Sigmoid colon (tissue), 6 donors: ENCODE measurements at regions not wholly inside any gene's neighbourhood (a gene's known extent, or its start where the extent isn't known, plus 50 kb on each side); places are given as distances from the start of the nearest gene placed in this dataset.

Source experiments
- DNase-seq: peaks from one replicate; pipeline ENCODE4 v3.0.0-alpha.2; 2019
- H3K27ac ChIP-seq, 4 donors: fragments of 200-600 bp; sonication (generic); one replicate each; pipeline ENCODE4 v1.5.1; 2016 to 2019; ENCODE audit warnings: mild to moderate bottlenecking in 1 of 4
- H3K27me3 ChIP-seq, 3 donors: fragments of 200-600 bp; sonication (generic); one replicate each; pipeline ENCODE4 v1.5.1; 2019; ENCODE audit warnings: mild to moderate bottlenecking in 1 of 3
- H3K36me3 ChIP-seq, 4 donors: fragments of 200-600 bp; sonication (generic); one replicate each; pipeline ENCODE4 v1.5.1; 2016 to 2019
- H3K4me1 ChIP-seq, 4 donors: fragments of 200-600 bp; sonication (generic); one replicate each; pipeline ENCODE4 v1.5.1; 2017 to 2019
- H3K4me3 ChIP-seq, 4 donors: fragments of 200-600 bp; sonication (generic); one replicate each; pipeline ENCODE4 v1.5.1; 2017 to 2019; ENCODE audit warnings: mild to moderate bottlenecking in 2 of 4, moderate library complexity in 1 of 4
- H3K9me3 ChIP-seq, 4 donors: fragments of 200-600 bp in 3 of 4; sonication (generic) in 3 of 4; one replicate each; pipeline versions ENCODE4 v1.5.1 to v1.6.1; 2013 to 2019
- EP300 ChIP-seq, 4 donors: sonication (generic); formaldehyde crosslinking; IDR thresholded peaks; one replicate each; pipeline ENCODE4 v1.6.1; 2017; ENCODE audit warnings: antibody characterized with exemption in 4 of 4
- POLR2A ChIP-seq, 2 donors: fragments of 450-650 bp; IDR thresholded peaks; one replicate each; pipeline ENCODE4 v1.6.1; 2016; ENCODE audit warnings: antibody characterized with exemption in 2 of 2, mild to moderate bottlenecking in 2 of 2, moderate library complexity in 2 of 2
- POLR2AphosphoS5 ChIP-seq, 4 donors: sonication (generic); formaldehyde crosslinking; IDR thresholded peaks; one replicate each; pipeline ENCODE4 v1.6.1; 2017; ENCODE audit warnings: antibody characterized with exemption in 4 of 4
- WGBS, 2 donors: extraction: QIAGEN DNeasy Blood & Tissue Kit; methylation state at CpG; one replicate each; pipeline ENCODE4 v1.1.7; 2013; 5-methylcytosine and 5-hydroxymethylcytosine counted together
- intact Hi-C: fragments of 100-400 bp; cut with DNase I; formaldehyde crosslinking; loops from one replicate; pipeline ENCODE4 v1.15.1; 2023
- TF ChIP-seq, protein P1 (sequence below), 4 experiments: fragments of 450-650 bp in 3 of 4; fragments of 200-600 bp in 1 of 4; IDR thresholded peaks; one replicate each; pipeline ENCODE4 v1.5.1; 2016 to 2019; ENCODE audit warnings: antibody characterized with exemption in 4 of 4, mild to moderate bottlenecking in 3 of 4, moderate library complexity in 2 of 4
- donor health status: healthy with polysubstance abuse.
- donor health status: healthy.

DNA sequence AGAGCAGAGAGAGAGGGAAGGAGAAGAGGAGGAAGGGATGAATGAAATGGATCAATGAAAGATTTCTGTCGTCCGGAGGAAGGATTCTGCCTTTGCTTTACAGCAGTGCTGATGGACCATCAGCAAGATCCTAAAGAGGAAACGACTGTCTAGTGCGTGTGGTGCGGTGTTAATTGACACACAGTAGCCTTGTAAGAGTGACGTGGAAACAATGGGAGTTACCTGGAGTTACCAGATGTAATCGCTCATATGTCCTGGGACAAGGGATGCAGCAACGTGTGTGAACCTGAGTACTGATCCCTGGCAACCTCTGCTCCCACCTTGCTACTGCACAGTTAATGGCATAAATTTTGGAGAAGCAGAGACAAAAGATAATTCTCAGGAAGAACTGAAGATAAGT lies 62.6 kb upstream of the TPRG1 start:
- 77 to 83% methylated on average over 8 of the region's 8 CpGs for WGBS, 2 donors
- TF ChIP-seq, protein P1, sequence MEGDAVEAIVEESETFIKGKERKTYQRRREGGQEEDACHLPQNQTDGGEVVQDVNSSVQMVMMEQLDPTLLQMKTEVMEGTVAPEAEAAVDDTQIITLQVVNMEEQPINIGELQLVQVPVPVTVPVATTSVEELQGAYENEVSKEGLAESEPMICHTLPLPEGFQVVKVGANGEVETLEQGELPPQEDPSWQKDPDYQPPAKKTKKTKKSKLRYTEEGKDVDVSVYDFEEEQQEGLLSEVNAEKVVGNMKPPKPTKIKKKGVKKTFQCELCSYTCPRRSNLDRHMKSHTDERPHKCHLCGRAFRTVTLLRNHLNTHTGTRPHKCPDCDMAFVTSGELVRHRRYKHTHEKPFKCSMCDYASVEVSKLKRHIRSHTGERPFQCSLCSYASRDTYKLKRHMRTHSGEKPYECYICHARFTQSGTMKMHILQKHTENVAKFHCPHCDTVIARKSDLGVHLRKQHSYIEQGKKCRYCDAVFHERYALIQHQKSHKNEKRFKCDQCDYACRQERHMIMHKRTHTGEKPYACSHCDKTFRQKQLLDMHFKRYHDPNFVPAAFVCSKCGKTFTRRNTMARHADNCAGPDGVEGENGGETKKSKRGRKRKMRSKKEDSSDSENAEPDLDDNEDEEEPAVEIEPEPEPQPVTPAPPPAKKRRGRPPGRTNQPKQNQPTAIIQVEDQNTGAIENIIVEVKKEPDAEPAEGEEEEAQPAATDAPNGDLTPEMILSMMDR (IDR thresholded peaks at IDR 0.05) = no peak
- TF ChIP-seq EP300 (IDR thresholded peaks at IDR 0.05) = no peak
- TF ChIP-seq POLR2AphosphoS5 (IDR thresholded peaks at IDR 0.05) = no peak
- TF ChIP-seq POLR2A (IDR thresholded peaks at IDR 0.05) = no peak
- Histone ChIP-seq H3K27ac (no peak overlapping the region), H3K4me3 (no peak overlapping the region), H3K4me1 (no peaks in the 10 kb centered on the region), H3K36me3 (no peaks in the 10 kb centered on the region), H3K9me3 (peaks cover 0 to 5% (median 0%) of the 10 kb centered on the region in 4 donors), H3K27me3 (no peaks in the 10 kb centered on the region)
- no peak for DNase-seq
- intact Hi-C loops = no loop called here

- Histone ChIP-seq H3K27me3 (no peaks in the 10 kb centered on the region), H3K36me3 (no peaks in the 10 kb centered on the region), H3K27ac (no peak overlapping the region), H3K4me1 (peaks cover 0 to 5% (median under 1%) of the 10 kb centered on the region in 4 donors), H3K9me3 (no peaks in the 10 kb centered on the region), H3K4me3 (no peak overlapping the region)
- WGBS, 2 donors = 61 to 77% methylated on average over 1 of the region's 1 CpG
- TF ChIP-seq, protein P1 (IDR thresholded peaks at IDR 0.05) = no peak
- TF ChIP-seq EP300 (IDR thresholded peaks at IDR 0.05) (no peak), POLR2A (IDR thresholded peaks at IDR 0.05) (no peak), POLR2AphosphoS5 (IDR thresholded peaks at IDR 0.05) (no peak)
- intact Hi-C loops = no loop called here
- no peak for DNase-seq
These were observed 54.7 kb upstream of the TPRG1 start for GRCh38 chr3:189117087-189117486.

DNA sequence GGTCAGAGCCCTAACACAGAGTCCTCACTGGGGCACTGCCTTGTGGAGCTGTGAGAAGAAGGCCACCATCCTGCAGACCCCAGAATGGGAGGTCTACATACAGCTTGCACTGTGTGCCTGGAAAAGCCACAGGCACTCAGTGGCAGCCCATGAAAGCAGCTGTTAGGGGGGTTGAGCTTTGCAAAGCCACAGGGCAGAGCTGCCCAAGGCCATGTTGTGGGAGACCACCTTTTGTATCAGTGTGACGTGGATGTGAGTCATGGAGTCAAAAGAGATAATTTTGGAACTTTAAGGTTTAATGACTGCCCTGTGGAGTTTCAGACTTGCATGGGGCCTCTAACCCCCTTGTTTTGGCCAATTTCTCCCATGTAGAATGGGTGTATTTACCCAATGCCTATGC lies 52.9 kb upstream of the TPRG1 start:
- H3K27ac ChIP-seq = no peak overlapping the region
- no peaks in the 10 kb centered on the region for H3K27me3 ChIP-seq
- no peaks in the 10 kb centered on the region for H3K9me3 ChIP-seq
- 91 to 94% methylated on average over 1 of the region's 1 CpG for WGBS, 2 donors
- H3K4me3 ChIP-seq = no peak overlapping the region
- TF ChIP-seq POLR2AphosphoS5 (IDR thresholded peaks at IDR 0.05) (no peak), EP300 (IDR thresholded peaks at IDR 0.05) (no peak), POLR2A (IDR thresholded peaks at IDR 0.05) (no peak)
- TF ChIP-seq, protein P1 (IDR thresholded peaks at IDR 0.05) = no peak
- no peak for DNase-seq
- H3K36me3 ChIP-seq = no peaks in the 10 kb centered on the region
- intact Hi-C loops = no loop called here
- H3K4me1 ChIP-seq = peaks cover 0 to 24% (median 18%) of the 10 kb centered on the region in 4 donors

DNA sequence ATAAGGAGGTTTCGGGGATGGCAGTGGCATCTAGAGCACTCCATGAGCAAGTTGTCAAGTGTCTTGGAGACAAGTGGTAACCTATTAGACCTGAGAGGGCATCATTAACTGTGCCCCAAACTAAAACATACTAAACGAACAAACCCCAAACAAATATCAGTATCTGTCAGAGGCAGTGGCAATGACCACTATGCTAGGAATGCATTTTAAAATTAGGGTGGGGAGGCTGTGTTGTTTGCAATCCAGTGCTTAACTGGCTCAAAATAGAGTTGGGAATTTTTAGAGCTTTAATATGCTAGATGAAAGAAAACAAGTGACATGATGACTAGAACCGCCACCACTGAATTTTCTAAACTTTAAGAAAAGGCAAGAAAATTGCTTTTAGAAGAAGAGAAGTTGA lies 51.8 kb upstream of the TPRG1 start:
- no peaks in the 10 kb centered on the region for H3K9me3 ChIP-seq
- peaks cover 0 to 34% (median 26%) of the 10 kb centered on the region in 4 donors for H3K4me1 ChIP-seq
- no peak for DNase-seq
- TF ChIP-seq EP300 (IDR thresholded peaks at IDR 0.05) = no peak
- no peak for TF ChIP-seq POLR2AphosphoS5 (IDR thresholded peaks at IDR 0.05)
- no peak for TF ChIP-seq POLR2A (IDR thresholded peaks at IDR 0.05)
- TF ChIP-seq, protein P1 (IDR thresholded peaks at IDR 0.05) = no peak
- no peaks in the 10 kb centered on the region for H3K27me3 ChIP-seq
- intact Hi-C loops = no loop called here
- 95 to 98% methylated on average over 3 of the region's 3 CpGs for WGBS, 2 donors
- no peaks in the 10 kb centered on the region for H3K36me3 ChIP-seq
- H3K27ac ChIP-seq = no peak overlapping the region
- H3K4me3 ChIP-seq = no peak overlapping the region

DNA sequence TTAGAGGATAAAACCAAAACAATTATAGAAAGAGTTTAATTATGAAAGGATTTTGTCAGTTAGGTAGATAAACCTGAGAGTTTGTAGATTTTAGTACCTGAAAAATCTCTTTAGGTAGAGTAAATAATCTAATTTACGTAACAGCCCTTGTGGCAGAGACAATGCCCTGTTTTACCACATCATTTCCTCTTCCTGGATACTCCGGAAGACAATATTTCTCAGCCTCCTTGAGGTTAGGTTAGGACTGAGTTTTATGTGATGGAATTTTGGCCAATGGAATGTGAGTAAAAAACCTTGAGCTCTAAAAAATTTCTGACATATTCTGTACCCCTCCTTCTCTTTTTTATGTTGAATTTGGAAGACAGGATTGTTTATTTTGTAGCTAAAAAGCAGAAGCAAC lies 50.7 kb upstream of the TPRG1 start:
- TF ChIP-seq POLR2AphosphoS5 (IDR thresholded peaks at IDR 0.05) = no peak
- TF ChIP-seq POLR2A (IDR thresholded peaks at IDR 0.05) = no peak
- no peak for TF ChIP-seq EP300 (IDR thresholded peaks at IDR 0.05)
- TF ChIP-seq, protein P1 (IDR thresholded peaks at IDR 0.05) = no peak
- Histone ChIP-seq H3K4me1 (peaks cover 0 to 40% (median 32%) of the 10 kb centered on the region in 4 donors), H3K9me3 (no peaks in the 10 kb centered on the region), H3K36me3 (no peaks in the 10 kb centered on the region), H3K4me3 (no peak overlapping the region), H3K27me3 (no peaks in the 10 kb centered on the region), H3K27ac (peak overlapping the region in 1 of 4 donors; percentile 49)
- intact Hi-C loops = no loop called here
- 47 to 54% methylated on average over 2 of the region's 2 CpGs for WGBS, 2 donors
- no peak for DNase-seq
